Effector memory CD8-positive, alpha-beta T cell (primary cell): ENCODE measurements at regions not wholly inside any gene's neighbourhood (a gene's known extent, or its start where the extent isn't known, plus 50 kb on each side); places are given as distances from the start of the nearest gene placed in this dataset.

Source experiments
- ATAC-seq: fragments of 150-1000 bp; cut with Tn5 transposase; replicated peaks from 2 replicates; pipeline ENCODE4 v1.10.0; 2021; ENCODE audit warnings: mild to moderate bottlenecking, moderate library complexity
- DNase-seq, 3 experiments: peaks; one replicate each; pipeline ENCODE4 v3.0.0; 2021
- H3K27ac Mint-ChIP-seq, 2 donors: one replicate each; pipeline ENCODE4 v1.8.0; 2022; ENCODE audit warnings: mild to moderate bottlenecking in 2 of 2, mixed read lengths in 2 of 2, moderate library complexity in 2 of 2
- H3K27me3 Mint-ChIP-seq, 2 donors: one replicate each; pipeline ENCODE4 v1.8.0; 2022; ENCODE audit warnings: mixed read lengths in 2 of 2
- H3K36me3 Mint-ChIP-seq: one replicate; pipeline ENCODE4 v1.8.0; 2022; ENCODE audit warnings: mild to moderate bottlenecking, moderate library complexity, mixed read lengths; ENCODE audit not compliant: insufficient read depth
- H3K4me1 Mint-ChIP-seq, 2 donors: one replicate each; pipeline ENCODE4 v1.8.0; 2022; ENCODE audit warnings: low read depth in 2 of 2, mixed read lengths in 2 of 2
- H3K4me3 Mint-ChIP-seq, 2 donors: one replicate each; pipeline ENCODE4 v1.8.0; 2022; ENCODE audit warnings: mild to moderate bottlenecking in 2 of 2, mixed read lengths in 2 of 2, moderate library complexity in 2 of 2
- H3K9me3 Mint-ChIP-seq, 2 donors: one replicate each; pipeline ENCODE4 v1.8.0; 2022; ENCODE audit warnings: mixed read lengths in 2 of 2

DNA sequence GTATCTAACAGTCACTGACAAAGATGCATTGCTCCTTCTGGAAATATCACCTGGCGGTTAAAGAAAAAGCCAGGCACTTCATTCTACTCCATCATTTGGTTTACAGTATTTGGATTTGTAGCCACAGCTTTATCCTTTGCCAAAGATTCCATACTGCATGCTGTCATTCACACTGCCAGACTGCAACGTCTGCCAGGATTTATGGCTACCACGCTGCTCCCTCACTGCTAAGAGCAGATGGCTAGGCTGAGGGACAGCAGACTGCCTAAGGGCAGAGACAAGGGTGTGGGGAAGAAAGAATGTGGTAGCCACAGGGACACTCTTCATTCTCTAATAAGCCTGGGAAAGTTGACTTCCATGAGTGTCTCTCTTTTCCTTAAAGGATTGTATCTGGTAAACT, 1047.0 kb downstream of the TUSC7 start:
- H3K36me3 Mint-ChIP-seq: no peaks in the 10 kb centered on the region
- no peak for DNase-seq
- H3K4me1 Mint-ChIP-seq: no peaks in the 10 kb centered on the region
- H3K4me3 Mint-ChIP-seq: no peak overlapping the region
- no peak overlapping the region for H3K27ac Mint-ChIP-seq
- H3K9me3 Mint-ChIP-seq: peaks cover 3 to 8% of the 10 kb centered on the region in 2 donors
- no peak for ATAC-seq
- no peaks in the 10 kb centered on the region for H3K27me3 Mint-ChIP-seq

GRCh38 chr3:117761703-117762620, 1052.4 kb downstream of the TUSC7 start:
- Mint-ChIP-seq H3K4me3 (no peak overlapping the region), H3K4me1 (no peaks in the 10 kb centered on the region), H3K27ac (no peak overlapping the region), H3K36me3 (no peaks in the 10 kb centered on the region), H3K27me3 (no peaks in the 10 kb centered on the region), H3K9me3 (peaks cover 0 to 8% of the 10 kb centered on the region in 2 donors)
- DNase-seq (no peak), ATAC-seq (no peak)

- H3K36me3 Mint-ChIP-seq: no peaks in the 10 kb centered on the region
- H3K27ac Mint-ChIP-seq: no peak overlapping the region
- DNase-seq: no peak
- peaks cover 0 to 8% of the 10 kb centered on the region in 2 donors for H3K9me3 Mint-ChIP-seq
- no peak overlapping the region for H3K4me3 Mint-ChIP-seq
- no peak for ATAC-seq
- H3K4me1 Mint-ChIP-seq: no peaks in the 10 kb centered on the region
- H3K27me3 Mint-ChIP-seq: no peaks in the 10 kb centered on the region
These were observed 1053.0 kb downstream of the TUSC7 start for GRCh38 chr3:117762621-117763037.

GRCh38 chr3:117763561-117763960, 1054.0 kb downstream of the TUSC7 start:
- DNase-seq (no peak), ATAC-seq (no peak)
- no peaks in the 10 kb centered on the region for H3K27me3 Mint-ChIP-seq
- no peaks in the 10 kb centered on the region for H3K4me1 Mint-ChIP-seq
- no peak overlapping the region for H3K4me3 Mint-ChIP-seq
- H3K36me3 Mint-ChIP-seq: no peaks in the 10 kb centered on the region
- no peak overlapping the region for H3K27ac Mint-ChIP-seq
- peaks cover 0 to 8% of the 10 kb centered on the region in 2 donors for H3K9me3 Mint-ChIP-seq

DNA sequence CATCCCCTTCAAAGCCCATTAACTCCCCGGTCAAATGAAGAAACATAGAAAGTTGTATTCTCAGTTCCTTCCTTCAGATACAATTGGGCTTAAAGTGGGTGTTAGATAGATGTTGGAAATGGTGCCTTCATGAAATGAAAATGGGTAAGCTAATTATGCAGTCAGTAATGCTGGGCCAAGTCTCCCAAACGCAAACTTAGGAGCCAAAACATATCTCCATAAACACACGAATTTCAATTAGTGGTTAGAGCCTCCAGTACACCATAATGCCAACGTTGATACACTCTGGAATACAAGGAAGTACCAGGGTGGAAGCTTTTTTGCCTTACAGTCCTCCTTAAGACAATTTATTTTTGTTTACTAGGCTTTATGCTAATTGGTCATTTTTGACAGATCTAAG, 1059.0 kb downstream of the TUSC7 start:
- peaks cover 0 to 10% of the 10 kb centered on the region in 2 donors for H3K9me3 Mint-ChIP-seq
- H3K27ac Mint-ChIP-seq: no peak overlapping the region
- no peaks in the 10 kb centered on the region for H3K4me1 Mint-ChIP-seq
- no peak overlapping the region for H3K4me3 Mint-ChIP-seq
- no peaks in the 10 kb centered on the region for H3K36me3 Mint-ChIP-seq
- H3K27me3 Mint-ChIP-seq: no peaks in the 10 kb centered on the region
- ATAC-seq: no peak
- no peak for DNase-seq

- ATAC-seq (no peak), DNase-seq (no peak)
- no peaks in the 10 kb centered on the region for H3K27me3 Mint-ChIP-seq
- peaks cover 8 to 10% of the 10 kb centered on the region in 2 donors for H3K9me3 Mint-ChIP-seq
- no peak overlapping the region for H3K4me3 Mint-ChIP-seq
- no peaks in the 10 kb centered on the region for H3K36me3 Mint-ChIP-seq
- H3K4me1 Mint-ChIP-seq: no peaks in the 10 kb centered on the region
- H3K27ac Mint-ChIP-seq: no peak overlapping the region
These were observed 1064.6 kb downstream of the TUSC7 start for GRCh38 chr3:117774130-117774529.

- no peak for ATAC-seq
- H3K4me3 Mint-ChIP-seq: no peak overlapping the region
- H3K27me3 Mint-ChIP-seq: no peaks in the 10 kb centered on the region
- DNase-seq: no peak
- no peaks in the 10 kb centered on the region for H3K36me3 Mint-ChIP-seq
- peaks cover 0 to 8% of the 10 kb centered on the region in 2 donors for H3K9me3 Mint-ChIP-seq
- no peak overlapping the region for H3K27ac Mint-ChIP-seq
- H3K4me1 Mint-ChIP-seq: no peaks in the 10 kb centered on the region
These were observed 1076.8 kb downstream of the TUSC7 start for GRCh38 chr3:117786349-117786748.

- Mint-ChIP-seq H3K27me3 (no peaks in the 10 kb centered on the region), H3K9me3 (peaks cover 0 to 8% of the 10 kb centered on the region in 2 donors), H3K4me3 (no peak overlapping the region), H3K27ac (no peak overlapping the region), H3K4me1 (no peaks in the 10 kb centered on the region), H3K36me3 (no peaks in the 10 kb centered on the region)
- ATAC-seq (no peak), DNase-seq (no peak)
These were observed 1078.5 kb downstream of the TUSC7 start for GRCh38 chr3:117788061-117788460.

DNA sequence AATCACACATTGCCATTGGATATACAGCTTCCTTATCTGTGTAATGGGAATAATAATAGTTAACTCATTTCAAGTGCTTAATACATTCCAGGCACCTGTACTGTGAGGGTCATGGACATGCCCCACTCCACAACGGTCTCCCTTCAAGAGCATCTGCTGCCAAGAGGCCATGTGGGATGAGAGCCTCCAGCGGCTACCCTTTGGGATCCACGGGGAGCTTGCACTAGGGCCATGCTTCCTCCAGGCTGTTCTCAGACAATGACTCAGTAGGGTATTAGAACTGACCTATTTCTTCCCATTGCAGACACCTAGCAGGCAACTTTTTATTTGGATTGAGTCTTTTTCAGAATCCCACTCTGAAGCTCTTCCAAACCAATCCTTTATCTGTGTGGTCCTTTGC, 1078.9 kb downstream of the TUSC7 start:
- no peaks in the 10 kb centered on the region for H3K4me1 Mint-ChIP-seq
- H3K36me3 Mint-ChIP-seq: no peaks in the 10 kb centered on the region
- no peaks in the 10 kb centered on the region for H3K27me3 Mint-ChIP-seq
- H3K9me3 Mint-ChIP-seq: peaks cover 0 to 8% of the 10 kb centered on the region in 2 donors
- H3K4me3 Mint-ChIP-seq: no peak overlapping the region
- DNase-seq: no peak
- ATAC-seq: no peak
- H3K27ac Mint-ChIP-seq: no peak overlapping the region

DNA sequence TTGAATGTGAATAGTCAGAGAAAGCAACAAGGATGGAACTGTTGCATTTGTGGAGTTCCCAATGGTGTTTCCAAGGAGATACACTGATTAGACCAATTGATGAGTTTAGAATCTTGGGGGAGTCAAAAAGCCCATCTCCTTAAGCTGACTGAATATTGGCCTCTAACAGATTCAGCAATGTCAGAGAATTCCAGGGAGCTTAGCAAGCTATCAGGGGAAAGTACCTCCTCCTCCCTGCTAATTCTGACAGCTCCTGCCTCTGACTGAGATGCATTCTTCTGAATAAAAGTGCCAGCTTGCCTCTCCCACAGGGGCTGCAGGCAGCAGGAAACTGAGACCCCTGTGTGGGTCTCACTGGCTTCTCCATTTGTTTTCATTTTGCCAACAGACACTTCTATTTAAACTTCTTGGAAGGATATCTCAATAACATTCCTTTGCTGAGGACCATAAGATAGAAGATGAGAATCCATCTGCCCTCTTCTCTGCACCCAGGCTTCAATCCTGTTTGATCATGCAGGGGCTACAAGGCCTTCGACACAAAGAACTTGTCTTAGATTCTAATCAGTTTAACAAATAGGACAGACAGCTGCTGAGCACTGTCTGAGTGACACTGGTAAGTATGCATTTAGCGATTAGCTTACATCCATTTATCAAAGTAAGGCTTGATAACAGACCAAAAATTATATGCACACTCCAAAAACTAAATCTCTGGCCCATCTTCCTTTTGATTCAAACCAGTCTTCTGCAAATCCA, 1080.8 kb downstream of the TUSC7 start:
- H3K27me3 Mint-ChIP-seq: no peaks in the 10 kb centered on the region
- H3K9me3 Mint-ChIP-seq: peaks cover 0 to 11% of the 10 kb centered on the region in 2 donors
- no peak overlapping the region for H3K27ac Mint-ChIP-seq
- no peak overlapping the region for H3K4me3 Mint-ChIP-seq
- no peaks in the 10 kb centered on the region for H3K4me1 Mint-ChIP-seq
- DNase-seq: no peak
- no peak for ATAC-seq
- H3K36me3 Mint-ChIP-seq: no peaks in the 10 kb centered on the region

DNA sequence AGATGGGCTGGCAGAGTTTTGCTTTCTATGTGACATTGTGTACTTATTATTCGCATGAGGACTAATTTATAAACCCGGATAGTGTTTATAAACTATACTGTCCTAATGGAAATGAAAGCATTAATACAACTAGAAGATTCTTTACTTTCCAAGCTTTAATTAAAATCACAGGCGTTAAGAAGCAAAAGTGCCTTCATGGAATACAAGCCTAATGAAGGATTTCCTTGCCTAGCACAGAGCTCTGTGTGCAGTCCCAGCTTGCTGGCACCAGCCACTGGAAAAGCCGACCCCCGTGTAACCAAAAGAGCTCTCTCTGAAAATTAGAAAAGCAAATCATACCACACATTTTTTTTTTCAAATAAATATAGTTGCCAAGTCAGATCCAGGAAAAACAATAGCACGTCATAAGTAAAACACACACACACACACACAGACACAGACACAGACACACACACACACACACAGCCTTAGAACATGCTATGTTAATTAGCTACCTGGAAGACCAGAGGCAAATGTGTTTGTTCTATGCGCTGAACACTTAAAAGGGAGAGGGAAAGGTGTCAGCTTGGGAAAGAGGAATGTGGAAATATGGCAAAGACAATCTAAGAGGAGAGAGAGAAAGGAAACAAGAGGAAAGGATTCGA, 1084.2 kb downstream of the TUSC7 start:
- H3K4me1 Mint-ChIP-seq: no peaks in the 10 kb centered on the region
- peaks cover 4 to 13% of the 10 kb centered on the region in 2 donors for H3K9me3 Mint-ChIP-seq
- no peak overlapping the region for H3K4me3 Mint-ChIP-seq
- no peaks in the 10 kb centered on the region for H3K36me3 Mint-ChIP-seq
- H3K27ac Mint-ChIP-seq: no peak overlapping the region
- no peak for DNase-seq
- ATAC-seq: no peak
- H3K27me3 Mint-ChIP-seq: no peaks in the 10 kb centered on the region

GRCh38 chr3:117798221-117798620, 1088.6 kb downstream of the TUSC7 start:
- no peak overlapping the region for H3K4me3 Mint-ChIP-seq
- no peaks in the 10 kb centered on the region for H3K36me3 Mint-ChIP-seq
- H3K27me3 Mint-ChIP-seq: no peaks in the 10 kb centered on the region
- no peak overlapping the region for H3K27ac Mint-ChIP-seq
- no peak for ATAC-seq
- no peak for DNase-seq
- no peaks in the 10 kb centered on the region for H3K4me1 Mint-ChIP-seq
- peaks cover 9% of the 10 kb centered on the region in 2 donors for H3K9me3 Mint-ChIP-seq

DNA sequence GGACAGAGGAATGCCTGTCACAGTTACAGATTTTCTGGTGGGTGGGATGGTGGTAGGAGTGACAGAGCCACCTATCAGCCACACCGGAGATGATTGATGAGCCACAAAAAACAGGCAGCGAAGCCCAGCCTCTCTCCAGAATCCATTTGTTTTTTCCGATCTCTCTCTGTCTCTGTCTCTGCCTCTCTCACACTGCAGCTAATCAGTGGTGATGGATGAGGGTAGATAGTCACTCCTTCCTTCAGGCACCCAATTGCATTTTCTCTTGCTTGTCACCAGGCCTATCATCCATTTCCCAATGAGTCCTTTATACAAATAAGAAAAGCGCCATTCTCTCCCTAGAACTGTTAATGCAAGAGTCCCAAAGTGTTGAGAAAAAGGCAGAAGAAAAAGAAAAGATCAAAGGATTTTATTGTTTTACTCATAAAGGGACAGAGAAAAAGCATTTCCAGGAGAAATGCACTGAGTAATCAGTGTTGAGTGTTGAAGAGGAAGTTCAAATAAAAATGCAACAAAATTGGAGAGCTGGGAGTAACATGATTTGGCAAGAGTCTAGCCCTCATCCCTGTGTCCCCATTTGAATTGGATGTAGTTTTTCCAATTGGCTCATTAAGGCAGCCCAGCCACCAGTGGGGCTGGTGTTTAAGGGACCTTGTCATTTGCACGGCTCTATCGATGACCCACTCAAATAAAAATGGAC, 1089.3 kb downstream of the TUSC7 start:
- DNase-seq (no peak), ATAC-seq (no peak)
- no peak overlapping the region for H3K4me3 Mint-ChIP-seq
- no peaks in the 10 kb centered on the region for H3K36me3 Mint-ChIP-seq
- no peaks in the 10 kb centered on the region for H3K27me3 Mint-ChIP-seq
- H3K27ac Mint-ChIP-seq: no peak overlapping the region
- H3K9me3 Mint-ChIP-seq: peaks cover 9% of the 10 kb centered on the region in 2 donors
- H3K4me1 Mint-ChIP-seq: no peaks in the 10 kb centered on the region
